GM21381 (cell line): ENCODE measurements at regions not wholly inside any gene's neighbourhood (a gene's known extent, or its start where the extent isn't known, plus 50 kb on each side); places are given as distances from the start of the nearest gene placed in this dataset.
"Not testable (repeated sequence)": the region's sequence is repeated elsewhere in the genome, so short reads cannot be mapped to it uniquely, and the experiment has no call there.

Experiments used
- ATAC-seq: cut with Tn5 transposase; IDR thresholded peaks from one replicate; pipeline ENCODE4 v1.9.1; 2021; ENCODE audit warnings: mild to moderate bottlenecking, moderate library complexity; ENCODE audit not compliant: unreplicated experiment

DNA sequence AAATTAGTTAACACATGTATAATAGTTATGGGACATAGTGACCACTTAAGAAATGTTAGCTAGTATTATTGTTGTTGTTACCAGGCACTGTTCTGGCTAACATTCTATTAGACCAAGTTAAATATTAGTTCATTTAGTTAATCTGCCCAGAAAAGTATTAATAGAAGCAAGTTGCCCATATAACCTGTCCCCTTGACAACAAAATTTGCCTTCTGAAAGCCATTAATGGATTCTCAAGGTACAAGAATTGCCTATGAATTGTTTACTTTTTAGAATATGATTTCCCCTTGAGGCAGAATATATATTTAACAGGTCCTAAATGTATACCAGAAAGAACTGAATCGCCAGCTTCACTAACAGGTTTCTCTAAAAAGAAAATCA is 167.3 kb upstream of the TMCC3 start:
- no peak for ATAC-seq

DNA sequence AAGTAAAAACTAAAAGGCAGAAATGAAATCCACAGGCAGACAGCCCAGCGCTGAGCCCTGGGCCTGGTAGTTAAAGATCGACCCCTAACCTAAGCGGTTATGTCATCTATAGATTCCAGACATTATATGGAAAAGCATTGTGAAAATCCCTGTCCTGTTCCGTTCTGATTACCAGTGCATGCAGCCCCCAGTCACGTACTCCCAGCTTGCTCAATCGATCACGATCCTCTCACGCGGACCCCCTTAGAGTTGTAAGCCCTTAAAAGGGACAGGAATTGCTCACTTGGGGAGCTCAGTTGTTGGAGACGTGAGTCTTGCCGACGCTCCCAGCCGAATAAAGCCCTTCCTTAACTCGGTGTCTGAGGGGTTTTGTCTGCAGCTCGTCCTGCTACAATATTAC is 166.8 kb upstream of the TMCC3 start:
- ATAC-seq: not testable (repeated sequence)

DNA sequence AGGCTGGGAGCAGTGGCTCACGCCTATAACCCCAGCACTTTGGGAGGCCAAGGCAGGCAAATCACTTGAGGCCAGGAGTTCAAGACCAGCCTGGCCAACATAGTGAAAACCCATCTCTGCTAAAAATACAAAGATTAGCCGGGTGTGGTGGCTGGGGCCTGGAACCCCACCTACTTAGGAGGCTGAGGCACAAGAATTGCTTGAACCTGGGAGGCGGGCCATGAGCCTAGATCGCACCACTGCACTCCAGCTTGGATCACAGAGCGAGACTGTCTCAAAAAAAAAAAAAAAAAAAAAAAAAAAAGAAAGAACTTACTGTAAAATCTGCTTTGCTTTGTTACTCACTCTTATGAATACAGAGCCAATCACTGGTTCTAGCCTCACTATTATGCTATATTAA is 166.4 kb upstream of the TMCC3 start:
- ATAC-seq: not testable (repeated sequence)

DNA sequence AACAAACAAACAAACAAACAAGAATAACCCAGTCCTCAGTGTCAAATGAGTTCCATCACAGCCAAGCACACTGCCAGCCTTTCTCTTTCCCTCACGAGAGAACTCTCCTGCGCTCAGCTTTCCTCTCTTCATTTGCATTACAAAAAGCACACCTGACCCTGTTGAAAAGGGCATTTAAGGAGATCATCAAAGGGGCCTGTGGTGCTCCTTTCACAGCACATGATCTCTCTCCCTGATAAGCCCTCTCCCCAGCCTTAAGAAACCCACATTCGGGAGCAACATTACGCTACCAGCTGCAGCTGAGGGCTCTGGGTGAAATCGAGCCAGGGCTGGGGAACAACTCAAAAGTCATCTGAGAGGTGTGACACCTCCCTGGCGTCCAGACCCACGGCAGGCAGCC is 165.6 kb upstream of the TMCC3 start:
- ATAC-seq: no peak

DNA sequence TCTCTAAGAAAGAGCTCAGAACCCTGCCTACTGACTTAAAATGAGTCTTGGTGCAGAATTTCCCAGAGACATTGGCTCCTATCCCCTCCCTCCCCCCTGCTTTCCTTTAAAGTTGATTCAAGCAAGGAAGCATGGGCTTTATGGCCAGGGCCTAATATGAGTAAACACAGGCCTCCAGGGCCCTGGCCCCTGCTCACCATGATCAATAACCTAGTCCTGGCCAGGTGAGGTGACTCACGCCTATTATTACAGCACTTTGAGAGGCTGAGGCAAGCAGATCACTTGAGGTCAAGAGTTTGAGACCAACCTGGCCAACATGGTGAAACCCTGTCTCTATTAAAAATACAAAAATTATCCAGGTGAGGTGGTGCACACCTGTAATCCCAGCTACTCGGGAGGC is 165.1 kb upstream of the TMCC3 start:
- no peak for ATAC-seq

DNA sequence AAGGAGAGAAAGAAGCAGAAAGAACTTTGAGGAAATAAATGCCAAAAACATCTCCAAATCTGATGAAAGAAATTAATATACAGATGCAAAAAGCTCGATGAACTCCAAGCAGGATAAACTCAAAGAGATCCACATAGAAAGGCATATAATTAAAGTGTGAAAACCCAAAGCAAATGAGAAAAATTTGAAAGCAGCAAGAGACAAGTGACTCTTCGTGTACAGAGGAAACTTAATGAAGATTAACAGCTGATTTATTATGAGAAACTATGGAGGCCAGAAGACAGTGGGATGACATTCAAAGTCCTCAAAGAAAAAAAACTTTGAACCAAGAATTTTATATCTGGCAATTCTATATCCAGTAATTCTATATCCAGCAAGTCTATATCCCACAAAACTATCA is 163.0 kb upstream of the TMCC3 start:
- ATAC-seq: no peak

DNA sequence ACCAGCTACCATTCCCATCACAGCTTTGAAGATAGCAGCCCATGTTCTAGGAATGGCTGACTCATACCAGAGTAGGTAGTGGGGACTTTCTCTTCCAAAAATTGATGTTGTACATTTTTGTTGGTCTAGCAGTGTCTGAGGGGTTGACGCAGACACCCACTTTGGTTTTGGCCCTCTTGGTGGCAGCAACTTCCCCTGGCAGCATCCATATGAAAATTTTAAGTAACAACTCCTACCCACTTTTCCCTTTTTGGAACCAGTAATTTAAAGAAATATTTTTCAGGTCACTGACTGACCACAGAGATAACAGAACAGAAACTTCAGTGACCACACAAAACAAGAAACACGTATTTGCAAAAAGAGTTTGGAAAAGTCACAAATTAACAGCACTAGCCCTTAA is 162.0 kb upstream of the TMCC3 start:
- no peak for ATAC-seq

DNA sequence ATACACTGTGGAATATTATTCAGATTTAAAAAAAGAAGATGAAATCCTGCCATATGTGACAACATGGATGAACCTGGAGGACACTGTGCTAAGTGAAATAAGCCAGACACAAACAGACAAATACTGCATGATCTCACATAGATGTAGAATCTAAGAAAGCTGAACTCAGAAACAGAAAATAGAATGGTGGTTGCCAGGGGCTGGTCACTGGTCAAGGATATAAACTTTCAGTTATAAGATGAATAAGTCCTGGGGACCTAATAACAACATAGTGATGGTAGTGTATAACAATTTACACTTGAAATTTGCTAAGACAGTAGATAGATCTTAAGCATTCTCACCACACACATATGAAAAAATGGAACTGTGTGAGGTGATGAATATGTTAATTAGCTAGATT is 161.3 kb upstream of the TMCC3 start:
- ATAC-seq: no peak

DNA sequence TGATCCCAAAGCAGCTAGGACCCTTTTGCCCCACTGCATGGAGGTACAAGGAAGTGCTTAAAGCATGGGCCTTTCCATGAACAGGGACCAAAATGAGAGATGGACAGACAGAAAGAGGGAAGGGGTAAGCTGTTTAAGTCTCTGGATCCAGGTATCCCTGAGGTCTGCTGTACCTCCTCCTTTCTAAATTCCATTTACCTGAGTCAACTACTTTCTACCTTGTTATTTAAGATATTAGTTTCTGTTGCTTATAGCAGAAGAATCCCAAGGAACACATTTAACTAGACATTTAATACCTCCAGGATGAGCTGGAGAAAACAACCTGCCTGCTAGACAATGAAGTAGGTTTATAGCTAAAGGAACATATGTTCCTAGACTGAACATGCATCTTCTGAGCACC is 157.6 kb upstream of the TMCC3 start:
- no peak for ATAC-seq

DNA sequence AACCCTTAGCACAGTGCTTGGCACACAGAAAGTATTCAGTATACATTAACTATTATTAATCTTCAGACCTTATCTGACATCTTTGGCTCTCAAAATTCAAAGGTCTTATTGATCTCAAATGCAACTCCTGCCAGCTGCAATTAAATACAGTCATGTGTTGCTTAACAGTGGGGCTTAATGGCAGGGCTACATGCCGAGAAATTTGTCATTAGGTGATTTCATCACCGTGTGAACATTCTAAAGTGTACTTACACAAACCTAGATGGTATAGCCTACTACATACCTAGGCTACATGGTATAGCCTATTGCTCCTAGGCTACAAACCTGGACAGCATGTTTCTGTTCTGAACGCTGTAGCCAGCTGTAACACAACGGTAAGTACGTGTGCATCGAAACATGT is 156.3 kb upstream of the TMCC3 start:
- ATAC-seq: no peak

DNA sequence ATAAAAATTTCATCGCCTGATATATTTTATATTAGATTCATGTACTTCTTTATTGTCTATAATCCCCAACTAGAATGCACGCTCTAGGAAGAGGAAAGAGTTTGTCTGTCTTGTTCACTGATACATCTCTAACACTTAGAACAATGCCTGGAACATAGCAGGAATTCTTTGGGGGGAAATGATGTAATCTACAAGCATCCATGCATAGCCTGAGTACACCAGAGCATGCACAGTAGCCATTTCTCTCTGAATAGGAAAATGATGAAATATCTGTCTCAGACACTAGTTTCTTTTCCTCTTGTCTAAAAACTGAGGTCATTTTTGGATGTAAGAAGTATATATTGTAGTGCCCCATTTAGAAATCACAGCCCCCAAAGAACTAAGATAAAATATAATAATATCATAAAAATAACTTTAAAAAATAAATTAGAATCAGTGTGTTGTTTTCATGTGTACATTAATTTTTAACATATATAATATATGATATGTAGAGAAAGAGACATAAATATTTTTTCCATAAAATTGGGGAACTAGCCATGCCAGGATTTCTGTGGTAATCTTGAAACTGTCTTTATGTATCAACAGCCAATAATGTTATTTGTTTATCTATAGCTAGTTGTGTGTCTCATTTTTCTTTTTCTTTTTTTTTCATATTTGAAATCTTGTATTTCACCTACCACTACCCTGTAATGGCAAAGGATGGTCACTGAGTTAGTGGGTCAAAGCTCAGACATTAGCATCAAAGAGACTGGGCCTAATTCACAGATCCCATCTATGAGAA is 155.6 kb upstream of the TMCC3 start:
- ATAC-seq: no peak

DNA sequence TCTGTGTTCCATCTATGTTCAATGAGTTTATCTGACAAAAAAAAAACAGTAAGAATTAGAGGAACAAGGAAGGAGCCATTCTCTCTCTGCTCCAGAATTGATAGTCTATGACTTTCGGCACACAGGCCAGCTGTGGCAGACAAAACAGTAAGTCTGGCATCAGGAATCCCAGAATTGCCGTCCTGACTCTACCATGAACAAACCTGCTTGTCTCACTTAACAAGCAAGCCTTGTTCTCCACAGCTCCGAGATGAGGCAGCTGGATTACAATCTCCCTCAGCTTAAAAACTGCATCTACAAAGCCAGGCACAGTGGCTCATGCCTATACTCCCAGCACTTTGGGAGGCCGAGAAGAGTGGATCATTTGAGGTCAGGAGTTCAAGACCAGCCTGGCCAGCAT is 153.6 kb upstream of the TMCC3 start:
- no peak for ATAC-seq

DNA sequence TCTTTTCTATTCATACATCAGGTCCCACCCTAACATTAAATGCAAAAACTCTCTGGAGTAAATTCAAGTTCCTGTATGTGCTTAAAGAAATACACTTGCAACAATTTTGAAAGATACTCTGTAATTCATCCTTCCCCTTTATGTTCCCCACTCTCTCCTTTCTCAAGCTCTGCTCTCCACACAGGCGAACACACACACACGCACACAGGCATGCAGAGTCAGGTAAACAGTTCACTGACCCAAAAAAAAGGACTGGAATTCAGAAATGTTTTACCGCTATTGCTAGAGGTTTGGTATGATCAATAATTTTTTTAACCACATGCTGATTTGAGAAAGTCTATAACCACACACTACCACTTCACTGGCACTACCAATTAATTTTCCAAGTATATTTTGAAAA is 152.4 kb upstream of the TMCC3 start:
- ATAC-seq: no peak

DNA sequence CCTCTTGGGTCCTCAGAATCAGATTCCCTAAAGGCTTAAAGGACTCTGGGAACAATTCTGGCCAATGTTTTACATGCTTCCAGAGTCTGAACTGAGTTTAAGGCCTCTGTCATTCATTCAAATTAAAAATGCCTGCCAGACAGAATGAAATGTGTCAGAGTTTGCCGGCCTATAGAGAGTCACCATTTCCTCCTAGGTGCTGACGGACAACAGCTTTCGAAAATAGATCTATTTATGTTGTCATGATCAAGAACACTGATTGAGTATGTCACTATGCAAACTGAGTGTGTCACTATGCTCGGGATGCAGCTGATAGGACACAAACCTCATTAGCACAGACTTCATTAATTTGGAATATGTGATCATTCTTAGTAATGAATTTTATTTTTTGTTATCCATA is 151.4 kb upstream of the TMCC3 start:
- no peak for ATAC-seq

DNA sequence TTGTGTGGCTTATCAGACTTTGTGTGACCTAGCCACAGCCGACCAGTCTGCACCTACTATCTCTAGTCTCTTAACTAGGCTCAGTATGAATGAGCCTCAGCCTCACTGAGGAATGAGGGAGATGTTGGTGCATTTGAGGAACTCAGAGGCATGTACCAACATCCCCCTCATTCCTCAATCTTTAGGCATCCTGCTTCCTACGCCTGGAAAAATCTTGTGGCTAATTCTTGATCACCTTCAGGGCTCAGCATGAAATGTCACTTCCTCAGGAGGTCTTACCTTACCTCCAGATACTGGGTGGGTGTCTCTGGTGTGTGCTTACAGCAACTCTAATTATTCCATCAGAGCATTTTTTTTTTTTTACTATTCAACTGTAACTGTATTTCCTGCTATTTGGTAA is 148.8 kb upstream of the TMCC3 start:
- no peak for ATAC-seq

DNA sequence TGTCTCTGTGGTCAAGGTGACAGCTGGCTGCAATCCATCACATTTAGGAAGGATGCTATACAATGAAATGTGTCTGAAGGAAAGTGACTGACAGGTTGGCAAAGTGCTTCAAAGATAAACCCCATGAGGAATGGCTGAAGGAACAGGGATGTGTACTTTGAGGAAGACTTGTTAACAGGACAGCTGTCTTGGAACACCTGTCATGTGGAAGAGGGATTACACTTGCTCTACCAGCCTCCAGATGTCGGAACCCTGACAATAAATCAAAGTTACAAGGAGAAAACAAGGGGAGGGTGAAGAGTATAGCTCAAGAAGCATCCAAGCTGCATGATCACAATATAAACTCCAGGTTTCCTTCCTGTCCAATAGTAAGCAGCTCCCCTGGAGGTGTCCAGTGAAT is 147.8 kb upstream of the TMCC3 start:
- no peak for ATAC-seq

DNA sequence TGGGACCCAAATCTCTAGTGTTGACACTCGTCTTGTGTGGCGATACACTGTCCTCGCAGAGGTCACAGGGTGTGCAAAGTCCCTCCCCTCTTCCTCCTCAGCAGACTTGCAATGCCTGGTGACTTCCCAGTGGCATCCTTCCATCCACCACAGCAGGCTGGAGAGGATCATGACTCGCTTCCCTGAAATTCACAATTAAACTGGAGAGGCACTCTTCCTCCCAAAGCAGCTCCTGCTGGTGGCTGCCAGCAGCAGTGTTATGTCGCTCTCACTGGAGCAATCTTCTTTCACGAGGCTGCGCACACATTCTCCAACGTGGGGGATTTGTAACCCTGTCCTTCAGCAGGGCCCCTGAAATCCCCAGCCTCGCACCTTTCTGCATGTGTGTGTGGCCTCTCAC is 145.2 kb upstream of the TMCC3 start:
- no peak for ATAC-seq

DNA sequence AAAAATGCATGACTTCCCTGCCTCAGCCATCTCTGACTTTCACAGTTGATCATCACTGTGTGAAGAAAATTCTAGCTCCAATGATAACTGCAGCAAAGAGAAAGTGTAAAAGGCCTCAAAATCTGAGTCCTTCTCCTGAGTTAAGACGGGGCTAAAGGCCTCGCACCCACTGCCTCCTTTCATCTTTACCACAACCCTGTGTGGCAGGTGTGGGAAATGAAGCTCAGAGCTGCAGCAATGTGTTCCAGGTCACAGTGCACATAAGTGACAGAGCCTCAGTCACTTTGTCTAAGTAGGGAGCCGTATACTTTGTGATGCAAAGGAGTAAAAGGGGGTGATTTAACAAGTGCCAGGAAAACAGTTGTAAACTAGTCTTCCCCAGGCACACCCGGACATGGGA is 144.7 kb upstream of the TMCC3 start:
- ATAC-seq: no peak

DNA sequence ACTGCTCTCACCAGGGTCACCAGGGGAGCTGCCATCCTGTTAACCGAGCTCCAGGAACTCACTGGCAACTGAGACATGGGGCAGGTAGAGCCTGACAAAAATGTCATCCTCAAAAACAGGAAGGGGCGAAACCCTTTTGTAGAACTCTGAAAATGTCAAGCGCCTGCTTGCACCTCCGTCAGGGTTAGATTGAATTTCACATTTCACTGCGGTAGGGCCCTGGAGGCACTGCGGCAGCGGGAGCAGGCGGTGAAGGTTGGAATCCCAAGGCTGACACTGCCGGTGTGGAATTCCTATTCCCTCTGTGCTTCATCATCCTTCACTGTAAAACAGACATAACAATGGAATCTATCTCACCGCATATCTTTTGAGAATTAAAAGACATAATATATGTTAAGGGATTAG is 142.8 kb upstream of the TMCC3 start:
- no peak for ATAC-seq

DNA sequence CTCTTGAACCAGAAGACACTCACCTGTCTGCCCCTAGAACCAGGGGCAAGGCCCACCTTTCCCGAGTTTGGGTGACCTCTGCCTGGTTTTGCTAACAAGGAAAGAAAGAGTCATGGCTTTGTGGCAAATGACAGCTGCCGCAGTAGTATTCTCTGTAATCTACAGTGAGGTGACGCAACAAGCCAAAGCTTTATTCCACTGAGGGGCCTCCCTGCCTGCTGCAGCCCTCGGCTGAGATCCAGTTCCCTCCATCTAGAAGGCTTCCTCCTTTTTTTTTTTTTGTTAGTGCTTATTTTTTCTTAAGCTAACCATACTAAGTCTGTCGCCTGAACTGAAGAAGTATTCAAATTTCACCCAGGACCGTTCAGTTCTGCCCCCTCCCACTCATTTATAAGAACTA is 142.3 kb upstream of the TMCC3 start:
- ATAC-seq: no peak

DNA sequence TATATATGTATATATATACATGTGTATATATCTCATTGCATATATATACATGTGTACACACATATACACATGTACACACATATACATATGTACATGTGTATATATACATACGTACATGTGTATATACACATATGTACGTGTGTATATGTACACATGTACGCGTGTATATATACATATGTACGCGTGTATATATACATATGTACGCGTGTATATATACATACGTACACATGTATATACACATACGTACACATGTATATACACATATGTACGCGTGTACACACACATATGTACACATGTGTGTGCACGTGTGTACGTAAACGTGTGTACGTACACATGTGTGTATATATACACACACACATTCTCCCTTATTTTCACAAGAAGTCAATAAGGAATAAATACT is 141.6 kb upstream of the TMCC3 start:
- ATAC-seq: no peak

DNA sequence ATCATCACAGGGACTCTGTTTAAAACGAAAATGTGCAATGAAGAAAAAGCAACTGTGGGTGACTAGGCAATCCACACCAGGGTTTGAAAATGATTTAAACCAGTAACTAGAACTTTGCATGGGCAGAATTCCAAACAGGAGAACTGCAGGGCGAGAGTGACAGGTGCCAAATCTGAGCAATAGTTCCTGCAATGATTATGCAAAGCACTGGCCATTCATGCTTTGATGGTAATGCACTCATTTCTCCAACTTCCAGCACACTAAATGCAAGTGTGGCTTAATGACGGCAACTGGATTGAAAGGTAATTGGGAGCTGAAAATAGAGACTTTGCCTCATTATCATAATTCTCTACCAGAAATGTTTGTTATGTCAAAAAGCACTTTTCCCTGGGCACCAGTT is 140.5 kb upstream of the TMCC3 start:
- ATAC-seq: no peak

DNA sequence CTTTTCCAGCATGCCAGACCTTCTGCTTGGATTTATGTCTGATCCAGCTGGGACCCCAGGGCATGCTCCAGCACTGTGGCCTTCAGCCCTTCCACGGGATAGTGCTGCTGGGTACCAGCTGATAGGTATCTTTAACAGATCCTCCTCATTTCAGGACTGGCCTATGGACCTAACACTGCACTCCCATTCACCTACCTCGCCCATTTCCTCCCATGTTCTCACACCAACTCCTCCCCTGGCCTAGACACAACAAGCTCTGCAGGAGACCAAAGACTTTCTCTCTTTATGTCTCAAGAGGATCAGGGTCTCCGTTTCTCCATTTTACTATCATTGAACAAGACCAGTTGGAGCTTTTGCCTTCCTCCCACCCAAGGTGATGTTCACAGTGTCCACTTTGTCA is 140.0 kb upstream of the TMCC3 start:
- ATAC-seq: no peak
